Skeletal muscle tissue (tissue), 3 donors: ENCODE measurements at regions not wholly inside any gene's neighbourhood (a gene's known extent, or its start where the extent isn't known, plus 50 kb on each side); places are given as distances from the start of the nearest gene placed in this dataset.

Experiments used
- H3K27ac ChIP-seq: one replicate; pipeline ENCODE4 v1.7.0; 2013; ENCODE audit warnings: mild to moderate bottlenecking, low read depth, low read length, inconsistent platforms
- H3K27me3 ChIP-seq, 3 donors: one replicate each; pipeline ENCODE4 v1.7.0; 2013; ENCODE audit warnings: low read length in 3 of 3; ENCODE audit not compliant: control insufficient read depth in 3 of 3, insufficient read depth in 3 of 3
- H3K36me3 ChIP-seq, 3 donors: one replicate each; pipeline ENCODE4 v1.7.0; 2013; ENCODE audit warnings: low read length in 3 of 3; ENCODE audit not compliant: control insufficient read depth in 3 of 3, insufficient read depth in 3 of 3
- H3K4me1 ChIP-seq, 3 donors: one replicate each; pipeline ENCODE4 v1.7.0; 2013; ENCODE audit warnings: low read length in 3 of 3, mild to moderate bottlenecking in 3 of 3; ENCODE audit not compliant: control insufficient read depth in 3 of 3, insufficient read depth in 3 of 3
- H3K4me3 ChIP-seq, 3 donors: one replicate each; pipeline ENCODE4 v1.7.0; 2013; ENCODE audit warnings: low read length in 3 of 3
- H3K9ac ChIP-seq, 3 donors: one replicate each; pipeline ENCODE4 v1.7.0; 2013; ENCODE audit warnings: low read length in 3 of 3, mild to moderate bottlenecking in 3 of 3, moderate library complexity in 2 of 3, low read depth in 1 of 3
- H3K9me3 ChIP-seq, 3 donors: one replicate each; pipeline ENCODE4 v1.7.0; 2013; ENCODE audit warnings: low read length in 3 of 3; ENCODE audit not compliant: control insufficient read depth in 3 of 3
- donor health status: Osteomylitis.

GRCh38 chr3:176814285-176814684 is 383.0 kb downstream of the TBL1XR1 start:
- Histone ChIP-seq H3K9me3 (no peaks in the 10 kb centered on the region), H3K27ac (no peak overlapping the region), H3K4me1 (no peaks in the 10 kb centered on the region), H3K36me3 (no peaks in the 10 kb centered on the region), H3K4me3 (no peak overlapping the region), H3K27me3 (no peaks in the 10 kb centered on the region), H3K9ac (no peak overlapping the region)

GRCh38 chr3:176807938-176808337 is 389.3 kb downstream of the TBL1XR1 start:
- no peak overlapping the region for H3K4me3 ChIP-seq
- H3K9ac ChIP-seq, result no peak overlapping the region
- no peaks in the 10 kb centered on the region for H3K27me3 ChIP-seq
- H3K4me1 ChIP-seq, result no peaks in the 10 kb centered on the region
- H3K27ac ChIP-seq, result no peak overlapping the region
- no peaks in the 10 kb centered on the region for H3K9me3 ChIP-seq
- no peaks in the 10 kb centered on the region for H3K36me3 ChIP-seq

GRCh38 chr3:176799675-176800074 is 397.6 kb downstream of the TBL1XR1 start:
- no peaks in the 10 kb centered on the region for H3K27me3 ChIP-seq
- no peak overlapping the region for H3K9ac ChIP-seq
- no peaks in the 10 kb centered on the region for H3K36me3 ChIP-seq
- no peak overlapping the region for H3K4me3 ChIP-seq
- H3K9me3 ChIP-seq, result no peaks in the 10 kb centered on the region
- H3K27ac ChIP-seq, result no peak overlapping the region
- H3K4me1 ChIP-seq, result no peaks in the 10 kb centered on the region

- H3K9ac ChIP-seq, result no peak overlapping the region
- H3K4me3 ChIP-seq, result no peak overlapping the region
- no peaks in the 10 kb centered on the region for H3K9me3 ChIP-seq
- no peaks in the 10 kb centered on the region for H3K36me3 ChIP-seq
- H3K27ac ChIP-seq, result no peak overlapping the region
- no peaks in the 10 kb centered on the region for H3K27me3 ChIP-seq
- no peaks in the 10 kb centered on the region for H3K4me1 ChIP-seq
These were observed 398.6 kb downstream of the TBL1XR1 start for GRCh38 chr3:176798680-176799079.

GRCh38 chr3:176796371-176796770 is 400.9 kb downstream of the TBL1XR1 start:
- H3K9me3 ChIP-seq, result no peaks in the 10 kb centered on the region
- H3K4me3 ChIP-seq, result no peak overlapping the region

GRCh38 chr3:176795891-176796290 is 401.4 kb downstream of the TBL1XR1 start:
- no peaks in the 10 kb centered on the region for H3K4me1 ChIP-seq
- no peak overlapping the region for H3K4me3 ChIP-seq
- H3K9me3 ChIP-seq, result no peaks in the 10 kb centered on the region
- H3K27ac ChIP-seq, result no peak overlapping the region
- no peak overlapping the region for H3K9ac ChIP-seq
- no peaks in the 10 kb centered on the region for H3K27me3 ChIP-seq
- no peaks in the 10 kb centered on the region for H3K36me3 ChIP-seq

More at GRCh38 chr3:176796371-176796770, 400.9 kb downstream of the TBL1XR1 start:
- Histone ChIP-seq H3K27ac (no peak overlapping the region), H3K36me3 (no peaks in the 10 kb centered on the region), H3K4me1 (no peaks in the 10 kb centered on the region), H3K9ac (no peak overlapping the region), H3K27me3 (no peaks in the 10 kb centered on the region)

GRCh38 chr3:176794406-176794805 is 402.9 kb downstream of the TBL1XR1 start:
- no peaks in the 10 kb centered on the region for H3K4me1 ChIP-seq
- no peak overlapping the region for H3K4me3 ChIP-seq
- H3K27ac ChIP-seq, result no peak overlapping the region
- no peaks in the 10 kb centered on the region for H3K36me3 ChIP-seq
- H3K9ac ChIP-seq, result no peak overlapping the region
- no peaks in the 10 kb centered on the region for H3K9me3 ChIP-seq
- no peaks in the 10 kb centered on the region for H3K27me3 ChIP-seq

GRCh38 chr3:176789947-176790346 is 407.3 kb downstream of the TBL1XR1 start:
- no peaks in the 10 kb centered on the region for H3K36me3 ChIP-seq
- H3K4me1 ChIP-seq, result no peaks in the 10 kb centered on the region
- no peak overlapping the region for H3K4me3 ChIP-seq
- no peak overlapping the region for H3K27ac ChIP-seq
- no peaks in the 10 kb centered on the region for H3K9me3 ChIP-seq
- H3K9ac ChIP-seq, result no peak overlapping the region
- no peaks in the 10 kb centered on the region for H3K27me3 ChIP-seq

GRCh38 chr3:176789281-176789705 is 408.0 kb downstream of the TBL1XR1 start:
- Histone ChIP-seq H3K9ac (no peak overlapping the region), H3K4me3 (no peak overlapping the region), H3K4me1 (no peaks in the 10 kb centered on the region), H3K27ac (no peak overlapping the region), H3K27me3 (no peaks in the 10 kb centered on the region), H3K36me3 (no peaks in the 10 kb centered on the region), H3K9me3 (no peaks in the 10 kb centered on the region)

- Histone ChIP-seq H3K4me3 (no peak overlapping the region), H3K4me1 (no peaks in the 10 kb centered on the region), H3K36me3 (no peaks in the 10 kb centered on the region), H3K9ac (no peak overlapping the region), H3K27me3 (no peaks in the 10 kb centered on the region), H3K9me3 (no peaks in the 10 kb centered on the region), H3K27ac (no peak overlapping the region)
These were observed 409.8 kb downstream of the TBL1XR1 start for GRCh38 chr3:176787506-176787905.

GRCh38 chr3:176785171-176785570 is 412.1 kb downstream of the TBL1XR1 start:
- Histone ChIP-seq H3K4me1 (no peaks in the 10 kb centered on the region), H3K4me3 (no peak overlapping the region), H3K36me3 (no peaks in the 10 kb centered on the region), H3K9me3 (no peaks in the 10 kb centered on the region), H3K27me3 (no peaks in the 10 kb centered on the region), H3K9ac (no peak overlapping the region), H3K27ac (no peak overlapping the region)
